Upper lobe of left lung (tissue), 4 donors: ENCODE measurements at regions not wholly inside any gene's neighbourhood (a gene's known extent, or its start where the extent isn't known, plus 50 kb on each side); places are given as distances from the start of the nearest gene placed in this dataset.

Experiments used
- POLR2A ChIP-seq, 4 donors: fragments of 450-650 bp; IDR thresholded peaks; one replicate each; pipeline ENCODE4 v1.5.1; 2016 to 2017; ENCODE audit warnings: antibody characterized with exemption in 4 of 4, mild to moderate bottlenecking in 2 of 4
- POLR2AphosphoS5 ChIP-seq, 2 donors: sonication (generic); formaldehyde crosslinking; IDR thresholded peaks; one replicate each; pipeline ENCODE4 v1.5.1; 2017; ENCODE audit warnings: antibody characterized with exemption in 2 of 2
- TF ChIP-seq, protein P1 (sequence below), 6 experiments: fragments of 450-650 bp in 4 of 6; fragments of 200-600 bp in 2 of 6; sonication (generic) in 2 of 6; IDR thresholded peaks; one replicate each; pipeline ENCODE4 v1.5.1; 2016 to 2019; ENCODE audit warnings: antibody characterized with exemption in 6 of 6

DNA sequence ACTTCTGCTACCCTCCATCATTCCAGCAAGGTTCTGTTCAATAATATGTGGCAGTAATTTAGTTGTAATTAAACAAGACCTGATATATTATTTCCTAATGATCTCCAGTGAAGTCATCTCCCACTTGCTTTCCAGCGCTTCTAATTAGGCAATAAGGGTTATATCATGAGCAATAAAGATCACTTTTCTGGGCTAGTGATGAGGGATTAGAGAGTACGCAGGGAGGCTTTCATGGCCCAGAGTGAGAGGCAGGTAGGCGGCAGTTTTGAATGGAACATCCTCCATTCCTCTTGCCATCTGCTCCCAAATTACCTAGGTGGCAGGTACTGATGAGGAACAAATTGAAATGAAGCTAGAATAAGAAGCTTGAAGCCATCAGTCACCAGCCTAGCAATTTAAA is 358.1 kb upstream of the SYT4 start:
- TF ChIP-seq, protein P1, sequence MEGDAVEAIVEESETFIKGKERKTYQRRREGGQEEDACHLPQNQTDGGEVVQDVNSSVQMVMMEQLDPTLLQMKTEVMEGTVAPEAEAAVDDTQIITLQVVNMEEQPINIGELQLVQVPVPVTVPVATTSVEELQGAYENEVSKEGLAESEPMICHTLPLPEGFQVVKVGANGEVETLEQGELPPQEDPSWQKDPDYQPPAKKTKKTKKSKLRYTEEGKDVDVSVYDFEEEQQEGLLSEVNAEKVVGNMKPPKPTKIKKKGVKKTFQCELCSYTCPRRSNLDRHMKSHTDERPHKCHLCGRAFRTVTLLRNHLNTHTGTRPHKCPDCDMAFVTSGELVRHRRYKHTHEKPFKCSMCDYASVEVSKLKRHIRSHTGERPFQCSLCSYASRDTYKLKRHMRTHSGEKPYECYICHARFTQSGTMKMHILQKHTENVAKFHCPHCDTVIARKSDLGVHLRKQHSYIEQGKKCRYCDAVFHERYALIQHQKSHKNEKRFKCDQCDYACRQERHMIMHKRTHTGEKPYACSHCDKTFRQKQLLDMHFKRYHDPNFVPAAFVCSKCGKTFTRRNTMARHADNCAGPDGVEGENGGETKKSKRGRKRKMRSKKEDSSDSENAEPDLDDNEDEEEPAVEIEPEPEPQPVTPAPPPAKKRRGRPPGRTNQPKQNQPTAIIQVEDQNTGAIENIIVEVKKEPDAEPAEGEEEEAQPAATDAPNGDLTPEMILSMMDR (IDR thresholded peaks at IDR 0.05), result no peak
- TF ChIP-seq POLR2AphosphoS5 (IDR thresholded peaks at IDR 0.05), result no peak
- no peak for TF ChIP-seq POLR2A (IDR thresholded peaks at IDR 0.05)
